ENCODE measurements at regions not wholly inside any gene's neighbourhood (a gene's known extent, or its start where the extent isn't known, plus 50 kb on each side); places are given as distances from the start of the nearest gene placed in this dataset.

DNA sequence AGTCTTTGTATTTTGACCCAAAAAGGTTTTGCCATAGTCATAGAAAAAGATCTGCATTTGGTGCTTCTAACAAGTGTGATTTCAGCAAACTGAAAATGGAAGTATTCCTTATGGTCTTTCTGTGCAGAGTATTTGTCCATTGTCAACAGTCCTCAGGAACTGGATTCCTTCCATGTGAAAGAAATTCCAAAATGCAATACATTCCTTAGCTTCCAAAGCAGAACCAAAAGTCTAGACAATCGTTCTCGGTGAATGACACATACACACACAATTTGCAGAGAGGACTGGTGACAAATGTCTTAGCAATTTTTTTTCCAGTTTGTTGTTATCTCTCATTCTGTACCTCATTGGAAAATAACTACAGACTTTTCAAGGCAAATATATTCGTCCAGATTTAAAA lies 562.2 kb upstream of the SLIT2 start:
- Mint-ChIP-seq H3K27me3 (ENCODE audit: unreplicated experiment) (no peaks in the 10 kb centered on the region), H3K4me1 (ENCODE audit: low read depth, unreplicated experiment) (no peaks in the 10 kb centered on the region), H3K36me3 (ENCODE audit: unreplicated experiment) (no peaks in the 10 kb centered on the region), H3K27ac (ENCODE audit: unreplicated experiment) (no peak overlapping the region), H3K9me3 (ENCODE audit: unreplicated experiment) (no peaks in the 10 kb centered on the region), H3K4me3 (ENCODE audit: unreplicated experiment) (no peak overlapping the region)
- TF ChIP-seq, protein P1, sequence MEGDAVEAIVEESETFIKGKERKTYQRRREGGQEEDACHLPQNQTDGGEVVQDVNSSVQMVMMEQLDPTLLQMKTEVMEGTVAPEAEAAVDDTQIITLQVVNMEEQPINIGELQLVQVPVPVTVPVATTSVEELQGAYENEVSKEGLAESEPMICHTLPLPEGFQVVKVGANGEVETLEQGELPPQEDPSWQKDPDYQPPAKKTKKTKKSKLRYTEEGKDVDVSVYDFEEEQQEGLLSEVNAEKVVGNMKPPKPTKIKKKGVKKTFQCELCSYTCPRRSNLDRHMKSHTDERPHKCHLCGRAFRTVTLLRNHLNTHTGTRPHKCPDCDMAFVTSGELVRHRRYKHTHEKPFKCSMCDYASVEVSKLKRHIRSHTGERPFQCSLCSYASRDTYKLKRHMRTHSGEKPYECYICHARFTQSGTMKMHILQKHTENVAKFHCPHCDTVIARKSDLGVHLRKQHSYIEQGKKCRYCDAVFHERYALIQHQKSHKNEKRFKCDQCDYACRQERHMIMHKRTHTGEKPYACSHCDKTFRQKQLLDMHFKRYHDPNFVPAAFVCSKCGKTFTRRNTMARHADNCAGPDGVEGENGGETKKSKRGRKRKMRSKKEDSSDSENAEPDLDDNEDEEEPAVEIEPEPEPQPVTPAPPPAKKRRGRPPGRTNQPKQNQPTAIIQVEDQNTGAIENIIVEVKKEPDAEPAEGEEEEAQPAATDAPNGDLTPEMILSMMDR (IDR thresholded peaks at IDR 0.05; ENCODE audit: partially characterized antibody, unreplicated experiment), result no peak
- DNase-seq, result no peak

DNA sequence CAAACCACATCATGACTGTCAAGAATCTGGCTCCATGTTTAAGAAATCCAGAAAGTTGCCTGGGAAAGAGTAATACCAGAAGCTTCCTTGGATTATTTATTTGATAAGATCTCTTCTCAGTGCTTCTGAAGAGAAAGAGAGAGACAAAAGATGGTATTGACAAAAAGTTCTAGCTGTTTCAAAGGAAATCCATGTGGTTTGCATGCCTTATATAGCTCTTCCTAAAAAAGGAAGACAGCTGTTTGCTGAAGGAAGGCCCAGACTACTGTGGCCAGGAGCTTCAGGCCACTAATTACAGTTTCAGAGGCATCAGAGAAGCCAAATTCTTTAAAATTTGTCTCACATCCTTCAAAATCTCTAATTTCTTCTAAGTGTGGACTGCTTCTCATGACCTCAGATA lies 565.2 kb upstream of the SLIT2 start:
- H3K27ac Mint-ChIP-seq (ENCODE audit: unreplicated experiment), result no peak overlapping the region
- no peaks in the 10 kb centered on the region for H3K9me3 Mint-ChIP-seq (ENCODE audit: unreplicated experiment)
- no peaks in the 10 kb centered on the region for H3K4me1 Mint-ChIP-seq (ENCODE audit: low read depth, unreplicated experiment)
- no peaks in the 10 kb centered on the region for H3K27me3 Mint-ChIP-seq (ENCODE audit: unreplicated experiment)
- no peak overlapping the region for H3K4me3 Mint-ChIP-seq (ENCODE audit: unreplicated experiment)
- DNase-seq, result no peak
- TF ChIP-seq, protein P1 (IDR thresholded peaks at IDR 0.05; ENCODE audit: partially characterized antibody, unreplicated experiment), result no peak
- H3K36me3 Mint-ChIP-seq (ENCODE audit: unreplicated experiment), result no peaks in the 10 kb centered on the region

- DNase-seq, result no peak
- no peaks in the 10 kb centered on the region for H3K36me3 Mint-ChIP-seq (ENCODE audit: unreplicated experiment)
- no peak overlapping the region for H3K4me3 Mint-ChIP-seq (ENCODE audit: unreplicated experiment)
- no peaks in the 10 kb centered on the region for H3K4me1 Mint-ChIP-seq (ENCODE audit: low read depth, unreplicated experiment)
- no peak overlapping the region for H3K27ac Mint-ChIP-seq (ENCODE audit: unreplicated experiment)
- TF ChIP-seq, protein P1 (IDR thresholded peaks at IDR 0.05; ENCODE audit: partially characterized antibody, unreplicated experiment), result no peak
- H3K27me3 Mint-ChIP-seq (ENCODE audit: unreplicated experiment), result no peaks in the 10 kb centered on the region
- no peaks in the 10 kb centered on the region for H3K9me3 Mint-ChIP-seq (ENCODE audit: unreplicated experiment)
Observed at GRCh38 chr4:19684084-19684483, 567.6 kb upstream of the SLIT2 start.

- H3K27ac Mint-ChIP-seq (ENCODE audit: unreplicated experiment), result no peak overlapping the region
- no peak for DNase-seq
- no peaks in the 10 kb centered on the region for H3K27me3 Mint-ChIP-seq (ENCODE audit: unreplicated experiment)
- no peaks in the 10 kb centered on the region for H3K4me1 Mint-ChIP-seq (ENCODE audit: low read depth, unreplicated experiment)
- H3K4me3 Mint-ChIP-seq (ENCODE audit: unreplicated experiment), result no peak overlapping the region
- H3K9me3 Mint-ChIP-seq (ENCODE audit: unreplicated experiment), result no peaks in the 10 kb centered on the region
- TF ChIP-seq, protein P1 (IDR thresholded peaks at IDR 0.05; ENCODE audit: partially characterized antibody, unreplicated experiment), result no peak
- no peaks in the 10 kb centered on the region for H3K36me3 Mint-ChIP-seq (ENCODE audit: unreplicated experiment)
Observed at GRCh38 chr4:19683426-19683825, 568.3 kb upstream of the SLIT2 start.

- H3K9me3 Mint-ChIP-seq (ENCODE audit: unreplicated experiment), result no peaks in the 10 kb centered on the region
- no peak for DNase-seq
- TF ChIP-seq, protein P1 (IDR thresholded peaks at IDR 0.05; ENCODE audit: partially characterized antibody, unreplicated experiment), result no peak
- no peak overlapping the region for H3K27ac Mint-ChIP-seq (ENCODE audit: unreplicated experiment)
- no peaks in the 10 kb centered on the region for H3K36me3 Mint-ChIP-seq (ENCODE audit: unreplicated experiment)
- H3K27me3 Mint-ChIP-seq (ENCODE audit: unreplicated experiment), result no peaks in the 10 kb centered on the region
- no peaks in the 10 kb centered on the region for H3K4me1 Mint-ChIP-seq (ENCODE audit: low read depth, unreplicated experiment)
- no peak overlapping the region for H3K4me3 Mint-ChIP-seq (ENCODE audit: unreplicated experiment)
Observed at GRCh38 chr4:19677211-19677610, 574.5 kb upstream of the SLIT2 start.

All from glutamatergic neuron (in vitro differentiated cells).